SK-N-SH treated with all-trans-retinoic acid at 6 μM for 48 hours (cell line): ENCODE measurements at regions not wholly inside any gene's neighbourhood (a gene's known extent, or its start where the extent isn't known, plus 50 kb on each side); places are given as distances from the start of the nearest gene placed in this dataset.

Experiments
- ATAC-seq: fragments of 200-7000 bp; cut with Tn5 transposase; 3 replicates; pipeline ENCODE4 v1.9.1; 2020; ENCODE audit warnings: mild to moderate bottlenecking, moderate library complexity
- BACH2 ChIP-seq: fragments of 250-450 bp; sonication (Bioruptor Pico); IDR thresholded peaks from 2 replicates; pipeline ENCODE4 v1.9.0; 2021; ENCODE audit warnings: mild to moderate bottlenecking, borderline replicate concordance
- CREB5 ChIP-seq: fragments of 250-450 bp; sonication (Bioruptor Pico); IDR thresholded peaks from 2 replicates; pipeline ENCODE4 v1.5.1; 2020; ENCODE audit warnings: low read depth, mild to moderate bottlenecking, moderate library complexity
- CSRNP3 ChIP-seq: fragments of 250-450 bp; sonication (Bioruptor Pico); IDR thresholded peaks from 2 replicates; pipeline ENCODE4 v1.5.1; 2021; ENCODE audit warnings: mild to moderate bottlenecking, moderate library complexity
- ESRRG ChIP-seq: fragments of 250-450 bp; sonication (Bioruptor Pico); IDR thresholded peaks from 2 replicates; pipeline ENCODE4 v1.6.1; 2021; ENCODE audit warnings: mild to moderate bottlenecking
- GLIS3 ChIP-seq: fragments of 250-450 bp; sonication (Bioruptor Pico); IDR thresholded peaks from 2 replicates; pipeline ENCODE4 v1.5.0; 2020; ENCODE audit warnings: mild to moderate bottlenecking, moderate library complexity
- ISL1 ChIP-seq: fragments of 250-450 bp; sonication (Bioruptor Pico); IDR thresholded peaks from 2 replicates; pipeline ENCODE4 v2.1.2; 2022; ENCODE audit warnings: mild to moderate bottlenecking, moderate library complexity
- PATZ1 ChIP-seq: fragments of 250-450 bp; sonication (Bioruptor Pico); IDR thresholded peaks from 2 replicates; pipeline ENCODE4 v1.8.0; 2020; ENCODE audit warnings: mild to moderate bottlenecking, moderate library complexity, borderline replicate concordance
- POU6F1 ChIP-seq: fragments of 250-450 bp; sonication (Bioruptor Pico); IDR thresholded peaks from 2 replicates; pipeline ENCODE4 v1.8.0; 2021; ENCODE audit warnings: low read depth, mild to moderate bottlenecking, moderate library complexity, borderline replicate concordance
- PPARA ChIP-seq: fragments of 250-450 bp; sonication (Bioruptor Pico); IDR thresholded peaks from 2 replicates; pipeline ENCODE4 v1.5.0; 2020; ENCODE audit warnings: mild to moderate bottlenecking, borderline replicate concordance
- SNAI2 ChIP-seq: fragments of 250-450 bp; sonication (Bioruptor Pico); IDR thresholded peaks from 2 replicates; pipeline ENCODE4 v1.5.0; 2020; ENCODE audit warnings: mild to moderate bottlenecking, moderate library complexity
- TCF4 ChIP-seq: fragments of 250-450 bp; sonication (Bioruptor Pico); IDR thresholded peaks from 2 replicates; pipeline ENCODE4 v1.8.0; 2021; ENCODE audit warnings: mild to moderate bottlenecking, moderate library complexity, borderline replicate concordance
- TOX ChIP-seq: fragments of 250-450 bp; sonication (Bioruptor Pico); IDR thresholded peaks from 2 replicates; pipeline ENCODE4 v1.8.0; 2021; ENCODE audit warnings: mild to moderate bottlenecking, moderate library complexity, borderline replicate concordance
- TSHZ2 ChIP-seq: fragments of 250-450 bp; sonication (Bioruptor Pico); IDR thresholded peaks from 2 replicates; pipeline ENCODE4 v1.5.0; 2020; ENCODE audit warnings: mild to moderate bottlenecking, moderate library complexity
- ZC3H10 ChIP-seq: fragments of 250-450 bp; sonication (Bioruptor Pico); IDR thresholded peaks from 2 replicates; pipeline ENCODE4 v1.5.1; 2021; ENCODE audit warnings: mild to moderate bottlenecking, moderate library complexity
- ZFP3 ChIP-seq: fragments of 250-450 bp; sonication (Bioruptor Pico); IDR thresholded peaks from 2 replicates; pipeline ENCODE4 v1.5.0; 2020; ENCODE audit warnings: mild to moderate bottlenecking, moderate library complexity
- ZNF565 ChIP-seq: fragments of 450-650 bp; formaldehyde crosslinking; conservative IDR thresholded peaks from 2 replicates; pipeline ENCODE4 v1.5.0; 2020; ENCODE audit warnings: low read depth, mild to moderate bottlenecking, moderate library complexity
- ZNF70 ChIP-seq: fragments of 450-650 bp; formaldehyde crosslinking; IDR thresholded peaks from 2 replicates; pipeline ENCODE4 v1.5.0; 2020; ENCODE audit warnings: mild to moderate bottlenecking, moderate library complexity
- ZNF8 ChIP-seq: fragments of 450-650 bp; formaldehyde crosslinking; IDR thresholded peaks from 2 replicates; pipeline ENCODE4 v1.5.0; 2020; ENCODE audit warnings: mild to moderate bottlenecking, moderate library complexity

- TF ChIP-seq TSHZ2 (CRISPR knock-in tag) = no peak
- TF ChIP-seq CREB5 (CRISPR knock-in tag) = no peak
- TF ChIP-seq ISL1 (CRISPR knock-in tag) = no peak
- TF ChIP-seq SNAI2 = no peak
- TF ChIP-seq GLIS3 (CRISPR knock-in tag) = no peak
- no peak for TF ChIP-seq POU6F1 (CRISPR knock-in tag)
- no peak for TF ChIP-seq ESRRG (CRISPR knock-in tag)
- TF ChIP-seq BACH2 (CRISPR knock-in tag) = no peak
- TF ChIP-seq PPARA (CRISPR knock-in tag) = no peak
- TF ChIP-seq ZC3H10 (CRISPR knock-in tag) = no peak
- TF ChIP-seq TCF4 (CRISPR knock-in tag) = no peak
- TF ChIP-seq ZNF565 (CRISPR knock-in tag) = no peak
- TF ChIP-seq TOX (CRISPR knock-in tag) = no peak
- no peak for TF ChIP-seq ZNF8 (CRISPR knock-in tag)
- TF ChIP-seq ZFP3 (CRISPR knock-in tag) = no peak
- TF ChIP-seq ZNF70 (CRISPR knock-in tag) = no peak
- TF ChIP-seq PATZ1 (CRISPR knock-in tag) = no peak
- no peak for TF ChIP-seq CSRNP3
- no peak for ATAC-seq
Measured at GRCh38 chr6:139762587-139763031, 388.2 kb upstream of the CITED2 start.

GRCh38 chr6:139760128-139760527 is 385.7 kb upstream of the CITED2 start:
- TF ChIP-seq PATZ1 (CRISPR knock-in tag) = no peak
- no peak for TF ChIP-seq ZC3H10 (CRISPR knock-in tag)
- TF ChIP-seq CREB5 (CRISPR knock-in tag) = no peak
- TF ChIP-seq CSRNP3 = no peak
- no peak for ATAC-seq
